Pons (tissue), 1 donor: ENCODE measurements at regions not wholly inside any gene's neighbourhood (a gene's known extent, or its start where the extent isn't known, plus 50 kb on each side); places are given as distances from the start of the nearest gene placed in this dataset.
"Not testable (repeated sequence)": the region's sequence is repeated elsewhere in the genome, so short reads cannot be mapped to it uniquely, and the experiment has no call there.

Source experiments
- DNase-seq: peaks from one replicate; pipeline ENCODE4 v3.0.0-alpha.2; 2016; ENCODE audit warnings: low spot score

DNA sequence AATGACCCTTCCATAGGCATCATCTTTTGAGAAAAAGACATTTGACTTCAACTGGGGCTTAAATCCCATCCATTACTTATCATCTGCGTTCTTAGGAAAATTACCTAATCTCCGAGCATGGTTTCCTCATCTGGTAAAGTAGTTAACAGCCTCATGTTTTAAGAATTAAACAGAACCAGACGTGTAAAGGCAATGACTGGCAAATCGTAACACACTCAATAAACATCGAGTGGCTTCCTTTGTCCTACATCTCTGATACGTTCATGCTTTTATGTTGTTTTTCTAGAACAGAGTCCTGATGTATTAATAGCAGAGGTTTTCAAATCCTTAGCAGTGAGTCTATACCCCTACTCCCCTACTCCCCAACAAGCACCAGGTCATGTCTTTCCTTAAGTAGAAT lies 189.7 kb upstream of the RGS6 start:
- no peak for DNase-seq

DNA sequence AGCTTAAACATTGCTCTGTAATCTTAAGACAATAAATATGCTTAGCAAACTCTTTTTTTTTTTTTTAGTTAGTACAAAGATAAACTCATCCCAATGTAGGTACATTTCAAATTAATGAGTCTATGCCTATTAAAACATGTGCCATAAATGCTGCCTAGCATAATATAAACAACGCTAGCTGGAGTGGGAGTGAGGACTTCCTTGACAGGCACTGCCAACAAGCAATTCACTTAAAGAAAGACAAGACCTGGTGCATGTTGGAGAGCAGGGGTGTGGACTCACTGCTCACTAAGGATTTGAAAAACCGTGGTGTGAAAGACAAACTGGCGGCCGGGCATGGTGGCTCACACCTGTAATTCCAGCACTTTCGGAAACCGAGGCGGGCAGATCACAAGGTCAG lies 187.2 kb upstream of the RGS6 start:
- no peak for DNase-seq

DNA sequence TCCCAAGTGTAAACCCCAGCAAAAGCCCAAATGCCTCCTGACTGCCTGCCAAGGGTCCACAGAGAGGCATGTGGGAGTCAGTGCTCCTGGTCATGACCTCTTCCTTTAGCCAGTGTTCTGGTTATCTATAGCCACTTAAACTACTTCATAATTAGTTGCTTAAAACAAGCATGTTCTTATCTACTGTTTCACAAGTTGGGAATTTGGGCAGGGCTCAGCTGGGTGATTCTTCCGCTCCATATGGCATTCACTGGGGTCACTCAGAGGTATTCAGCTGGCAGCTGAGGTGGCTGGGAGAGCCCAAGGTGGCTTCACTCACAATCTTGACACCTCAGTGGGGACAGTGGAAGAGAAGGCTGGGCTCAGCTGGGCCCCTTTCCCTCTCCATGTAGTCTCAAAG lies 184.0 kb upstream of the RGS6 start:
- no peak for DNase-seq

DNA sequence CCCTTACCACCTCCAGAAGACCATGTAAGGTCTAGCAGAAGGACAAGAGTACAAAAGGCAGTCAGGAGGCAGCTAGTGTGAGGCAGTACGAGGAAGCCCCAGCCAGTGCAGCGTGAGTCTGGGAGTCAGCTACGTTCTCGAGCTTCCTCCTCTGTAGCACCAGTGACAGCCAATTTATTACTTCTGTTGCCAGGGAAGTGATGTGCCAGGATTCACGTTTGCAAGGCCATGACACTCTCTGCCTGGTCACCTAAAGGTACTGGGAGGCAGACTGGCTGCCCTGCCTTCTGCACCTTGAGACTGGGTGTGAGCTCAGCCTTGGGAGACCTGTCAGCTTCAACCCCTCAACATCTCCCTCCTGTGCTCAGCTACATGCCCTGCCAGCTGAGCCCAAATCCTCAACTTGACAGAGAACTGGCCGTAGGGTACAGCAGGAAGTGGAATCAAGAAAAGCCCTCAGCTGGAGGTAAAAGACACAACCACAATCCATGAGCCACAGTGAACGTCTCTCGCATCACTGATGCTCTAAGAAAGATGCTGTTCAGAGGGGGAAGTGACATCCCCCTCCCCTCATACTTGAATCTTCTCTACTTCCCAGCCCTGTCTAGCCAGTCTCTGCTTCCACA lies 182.5 kb upstream of the RGS6 start:
- DNase-seq, result no peak

DNA sequence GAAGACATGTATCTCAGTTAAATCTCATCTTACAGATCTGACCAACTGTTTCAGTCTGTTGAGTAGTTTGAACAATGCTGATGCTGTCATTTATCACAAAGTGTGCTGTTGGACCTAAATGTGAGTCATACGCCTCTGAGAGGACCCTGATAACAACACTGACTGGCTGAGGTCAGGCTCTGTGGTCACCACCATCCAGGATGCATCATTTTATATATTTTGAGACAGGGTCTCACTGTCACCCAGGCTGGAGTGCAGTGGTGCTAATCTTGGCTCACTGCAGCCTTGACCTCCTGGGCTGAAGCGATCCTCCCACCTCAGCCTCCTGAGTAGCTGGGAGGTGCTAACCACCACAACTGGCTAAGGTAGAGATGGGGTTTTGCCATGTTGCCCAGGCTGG lies 181.0 kb upstream of the RGS6 start:
- DNase-seq, result no peak

DNA sequence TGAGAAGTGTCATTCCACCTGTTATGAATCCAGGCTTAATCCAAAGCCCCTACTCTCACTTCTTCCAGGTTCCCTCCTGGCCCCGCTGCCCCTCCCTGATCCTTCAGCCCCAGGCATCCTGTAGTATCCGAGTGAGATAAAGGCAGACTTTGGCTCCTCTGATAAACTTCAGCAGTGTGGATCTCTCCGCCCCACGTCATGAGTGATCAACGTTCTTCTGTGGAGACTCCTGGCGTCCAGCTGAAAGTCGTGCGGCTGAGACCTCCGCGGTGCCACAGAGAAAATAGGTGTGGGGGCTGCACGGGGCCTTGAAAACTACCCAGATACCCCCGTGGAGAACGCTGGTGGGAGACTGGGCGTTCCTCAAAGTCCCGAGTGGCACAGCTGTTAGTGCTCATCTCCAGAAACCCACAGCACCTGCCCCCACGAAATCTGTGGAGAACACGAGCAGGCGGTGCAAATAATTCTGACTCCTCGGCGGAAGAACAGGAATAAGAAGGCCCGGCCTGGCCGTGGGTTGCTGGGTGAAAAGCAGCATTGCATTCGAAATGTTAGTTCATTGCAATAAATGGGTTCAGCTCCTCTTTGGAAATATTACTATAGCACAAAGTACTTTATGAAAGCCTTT lies 180.0 kb upstream of the RGS6 start:
- DNase-seq, result no peak

DNA sequence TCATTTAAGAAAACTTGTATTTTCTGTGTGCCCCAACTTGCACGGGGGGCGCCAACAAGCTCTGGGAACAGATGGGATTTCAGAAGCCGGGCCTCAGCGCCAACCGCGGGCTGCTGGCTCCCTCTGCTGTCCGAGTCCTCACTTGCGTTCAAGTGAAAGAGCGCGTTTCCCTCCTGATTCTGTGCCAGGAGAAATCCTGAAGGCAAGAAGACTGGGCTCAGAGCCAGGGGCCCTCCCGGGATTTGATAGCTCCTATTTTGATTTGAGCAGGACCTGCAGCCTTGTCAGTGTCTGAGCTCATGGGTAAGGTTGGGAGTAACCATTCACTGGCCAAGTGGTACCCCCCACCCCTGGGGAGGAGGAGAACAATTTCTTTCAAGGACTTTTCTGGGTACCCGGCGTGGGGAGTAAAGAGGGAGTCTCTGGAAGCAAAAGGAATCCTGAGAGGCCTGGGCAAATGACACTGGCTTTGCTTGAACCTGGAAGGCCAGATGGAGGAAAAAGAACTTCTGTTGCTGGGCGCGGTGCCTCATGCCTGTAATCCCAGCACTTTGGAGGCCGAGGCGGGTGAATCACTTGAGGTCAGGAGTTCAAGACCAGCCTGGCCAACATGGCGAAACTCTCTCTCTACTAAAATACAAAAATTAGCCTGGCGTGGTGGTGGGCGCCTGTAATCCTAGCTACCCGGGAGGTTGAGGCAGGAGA lies 179.0 kb upstream of the RGS6 start:
- DNase-seq, result peak; percentile 79

DNA sequence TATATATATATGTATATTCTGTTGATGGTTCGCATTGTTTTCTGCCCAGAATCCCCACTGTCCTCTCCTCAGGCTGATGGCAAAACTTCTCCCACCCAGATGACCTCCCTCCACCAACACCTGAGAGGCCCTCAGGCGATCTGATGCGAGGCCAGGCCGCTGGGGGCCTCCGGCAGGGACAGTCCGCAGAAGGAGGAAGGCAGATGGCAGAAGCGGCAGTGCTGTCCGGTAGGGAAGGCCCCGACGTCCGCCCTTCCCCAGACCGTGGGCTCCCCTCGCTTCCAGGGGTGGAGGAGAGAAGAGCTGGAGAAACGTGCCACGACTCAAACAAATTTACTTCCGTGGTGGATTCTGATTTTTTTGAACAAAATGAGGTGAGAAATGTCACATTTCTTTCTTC lies 178.3 kb upstream of the RGS6 start:
- DNase-seq, result no peak

DNA sequence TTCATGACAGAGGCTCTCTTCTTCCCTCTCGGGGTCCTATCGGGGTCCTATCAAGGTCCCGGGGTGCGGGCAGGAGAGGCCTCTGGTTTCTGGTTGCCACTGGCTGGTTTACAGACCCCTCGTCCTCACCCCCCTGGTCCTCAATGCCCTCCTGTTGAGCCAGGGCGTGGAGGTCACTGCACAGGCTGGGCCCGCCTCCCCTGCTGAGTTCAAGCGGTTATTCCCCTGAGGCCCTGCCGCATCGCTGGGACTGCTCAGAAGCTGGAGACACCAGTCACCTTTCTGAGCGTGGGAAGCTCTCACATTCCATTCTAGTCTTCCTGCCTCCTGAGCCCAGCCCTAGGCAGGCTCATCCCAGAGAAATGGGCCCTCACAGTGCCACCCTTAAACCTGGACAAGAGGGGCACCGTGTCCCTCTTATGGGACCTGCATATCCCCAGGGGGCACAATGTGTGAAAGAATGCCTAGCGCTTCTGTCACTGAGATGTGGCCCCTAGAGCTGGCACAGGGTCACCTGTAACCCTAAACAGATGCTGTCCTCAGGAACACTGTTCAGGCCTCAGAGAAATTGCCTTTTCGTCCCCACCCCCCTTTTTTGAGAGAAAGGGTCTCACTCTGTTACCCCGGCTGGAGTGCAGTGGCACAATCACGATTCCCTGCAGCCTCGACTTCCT lies 177.7 kb upstream of the RGS6 start:
- DNase-seq, result no peak

DNA sequence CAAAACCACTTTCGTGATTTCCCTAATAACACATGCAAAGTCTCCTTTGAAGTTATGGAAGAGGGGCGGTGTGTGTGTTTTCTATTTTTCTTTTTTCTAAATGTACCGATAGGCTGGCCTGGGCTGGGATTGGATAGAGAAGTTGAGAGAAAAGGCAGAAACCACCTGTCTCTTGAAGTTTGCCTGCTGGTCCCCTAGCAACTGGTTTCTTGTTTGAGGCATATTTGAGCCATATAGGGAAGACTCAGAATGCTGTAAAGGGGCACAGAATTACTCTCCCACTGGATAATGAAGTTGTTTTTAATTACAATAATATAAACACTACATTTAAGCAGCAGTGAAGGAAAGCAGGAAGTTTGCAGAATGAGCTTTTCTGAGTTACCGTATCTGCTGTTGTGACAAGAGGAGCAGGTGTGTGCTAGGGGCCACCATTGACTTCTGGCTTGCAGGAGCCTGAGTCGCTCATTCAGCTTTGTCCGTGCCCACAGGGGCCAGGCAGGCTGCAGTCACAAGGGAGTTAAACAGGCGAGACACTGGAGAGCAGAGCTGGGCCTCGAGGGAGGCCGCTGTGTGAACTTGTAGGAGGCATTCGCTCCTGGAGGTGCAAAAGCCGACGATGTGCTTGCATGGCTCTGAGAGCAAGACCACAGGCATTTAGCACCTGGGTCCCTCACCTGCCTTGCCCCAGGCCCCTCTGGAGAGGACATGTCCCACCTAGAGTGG lies 173.8 kb upstream of the RGS6 start:
- DNase-seq, result no peak

DNA sequence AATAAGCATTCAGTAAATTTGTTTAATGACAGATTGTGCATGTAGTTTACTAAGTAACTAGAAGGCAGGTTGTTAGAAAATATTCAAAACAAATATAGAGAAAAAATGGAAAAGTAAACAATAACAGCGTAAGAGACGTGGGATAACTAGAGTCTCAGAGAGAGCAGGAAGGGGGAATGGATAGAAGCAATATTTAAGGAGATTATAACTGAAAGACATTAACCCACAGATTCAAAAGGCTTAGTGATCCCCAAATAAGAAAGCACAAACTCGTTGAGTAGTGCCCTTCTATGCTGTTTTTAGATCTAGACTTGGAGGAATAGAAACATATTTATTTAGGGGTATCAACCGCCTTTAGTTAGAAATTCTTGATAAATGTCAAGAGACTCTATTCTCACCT lies 169.7 kb upstream of the RGS6 start:
- DNase-seq, result no peak

DNA sequence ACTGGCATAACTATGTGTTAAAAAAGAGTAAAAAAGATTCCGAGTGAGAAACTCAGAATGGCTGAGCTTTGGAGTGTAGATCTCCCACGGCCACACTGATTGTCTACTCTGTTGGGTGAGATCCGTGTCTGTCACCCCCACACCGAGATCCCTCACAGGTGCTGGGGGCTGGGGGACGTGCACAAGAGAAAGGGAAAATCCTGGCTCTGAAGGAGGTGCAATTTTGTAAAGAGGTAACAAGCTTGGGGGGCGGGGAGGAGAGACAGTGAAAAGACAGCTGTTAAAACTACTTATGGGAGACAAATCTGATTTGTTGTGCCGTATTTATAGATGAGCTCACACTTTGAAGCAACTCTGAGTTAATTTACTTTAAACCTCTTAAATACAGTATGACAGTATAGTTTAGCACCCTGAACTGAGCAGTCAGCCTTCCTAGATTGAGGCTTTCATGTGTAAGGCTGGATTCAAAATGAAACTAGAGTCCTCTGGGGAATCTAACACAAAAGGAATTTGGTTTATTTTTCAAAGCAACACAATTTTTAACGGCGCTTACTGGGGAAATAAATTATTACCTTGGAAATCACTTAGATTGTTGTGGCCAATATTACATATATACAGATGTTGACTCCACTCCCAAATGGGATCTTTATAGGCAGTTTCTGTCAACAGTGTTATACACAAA lies 167.4 kb upstream of the RGS6 start:
- DNase-seq, result no peak

DNA sequence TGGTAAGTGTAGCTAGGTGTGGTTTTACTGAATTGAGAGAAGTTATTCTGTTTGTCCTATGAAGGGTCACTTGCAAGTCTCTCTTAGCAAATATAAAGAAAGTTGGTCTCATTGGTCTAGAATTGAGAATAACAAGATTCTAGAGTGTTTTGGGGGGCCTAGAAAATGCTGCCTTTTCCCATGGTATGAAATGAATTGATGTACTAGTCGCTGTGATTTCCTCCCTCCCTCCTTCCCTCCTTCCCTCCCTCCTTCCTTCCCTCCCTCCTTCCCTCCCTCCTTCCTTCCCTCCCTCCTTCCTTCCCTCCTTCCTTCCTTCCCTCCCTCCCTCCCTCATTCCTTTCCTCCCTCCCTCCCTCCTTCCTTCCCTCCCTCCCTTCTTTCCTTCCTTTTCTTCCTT lies 166.7 kb upstream of the RGS6 start:
- DNase-seq, result no peak

DNA sequence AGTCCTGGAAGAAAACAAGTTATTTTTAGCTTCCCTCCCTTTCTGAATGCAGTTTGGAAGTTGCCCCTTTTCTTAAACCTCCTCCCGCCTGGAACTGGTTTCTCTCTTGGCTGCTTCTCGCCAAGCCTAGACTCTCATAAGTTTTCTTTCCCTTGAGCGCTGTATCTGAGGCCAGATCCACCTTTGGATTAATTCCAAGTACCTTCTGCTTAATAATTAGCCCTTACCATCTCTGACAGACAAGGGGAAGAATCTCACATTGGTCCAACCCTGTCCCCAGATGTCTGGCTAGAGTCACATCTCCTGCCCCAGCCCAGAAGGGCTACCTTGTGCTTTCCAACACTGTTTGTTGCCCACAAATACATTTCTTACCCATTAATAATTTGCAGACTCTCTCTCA lies 161.8 kb upstream of the RGS6 start:
- no peak for DNase-seq

DNA sequence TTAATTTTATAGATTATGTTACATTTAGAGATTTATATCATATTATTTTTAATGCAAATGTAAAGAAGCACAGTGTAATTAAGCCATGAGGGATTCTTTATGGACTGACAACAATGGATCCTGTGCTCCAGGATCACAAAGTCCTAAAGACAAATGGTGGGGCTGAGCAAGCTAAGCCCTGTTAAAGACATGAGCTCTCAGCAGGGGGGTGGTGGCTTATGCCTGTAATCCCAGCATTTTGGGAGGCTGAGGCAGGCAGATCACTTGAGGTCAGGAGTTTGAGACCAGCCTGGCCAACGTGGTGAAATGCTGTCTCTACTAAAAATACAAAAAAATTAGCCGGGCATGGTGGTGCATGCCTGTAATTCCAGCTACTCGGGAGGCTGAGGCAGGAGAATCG lies 160.8 kb upstream of the RGS6 start:
- not testable (repeated sequence) for DNase-seq

DNA sequence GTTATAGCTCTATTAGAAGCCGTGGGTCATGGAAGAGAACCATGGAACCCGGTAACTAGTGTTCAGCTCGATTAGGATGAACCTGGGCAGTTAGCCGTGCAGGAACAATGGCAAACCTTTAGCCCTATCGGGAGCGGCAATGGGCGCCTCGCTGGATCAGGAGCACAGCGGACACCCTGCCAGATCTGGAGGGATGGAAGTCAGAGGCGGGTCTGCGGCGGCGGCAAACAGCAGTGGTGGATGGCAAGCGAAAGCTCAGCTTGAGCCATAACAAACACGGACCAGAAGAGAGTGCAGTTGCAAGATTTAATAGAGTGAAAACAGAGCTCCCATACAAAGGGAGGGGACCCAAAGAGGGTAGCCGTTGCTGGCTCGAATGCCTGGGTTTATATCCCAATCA lies 160.2 kb upstream of the RGS6 start:
- not testable (repeated sequence) for DNase-seq

DNA sequence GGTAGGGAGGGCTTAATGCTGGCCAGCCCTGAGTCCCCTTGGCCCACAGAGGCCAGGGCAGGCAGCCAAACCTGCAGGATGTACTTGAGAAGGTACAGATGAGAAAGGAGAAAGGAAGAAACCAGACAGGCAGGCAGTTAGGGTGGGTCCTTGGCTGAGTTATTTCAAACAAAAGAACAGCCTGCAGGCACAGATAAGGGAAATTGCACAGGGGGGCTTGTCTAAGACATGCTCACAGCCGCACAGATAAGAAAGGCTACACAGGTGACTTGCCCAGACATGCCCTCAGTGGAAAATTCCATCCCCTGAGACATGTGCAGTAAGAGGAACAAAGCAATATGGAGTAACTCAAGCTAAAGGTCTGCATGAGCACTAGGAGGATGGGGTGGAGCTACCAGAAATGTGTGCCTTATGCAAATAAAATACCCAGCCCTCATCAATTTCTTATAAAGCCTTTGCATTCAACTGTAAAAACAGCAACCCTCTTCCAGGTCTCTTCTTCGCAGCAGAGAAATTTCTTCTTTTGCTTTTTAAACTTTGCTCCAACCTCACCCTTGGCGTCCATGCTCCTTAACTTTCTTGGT lies 158.2 kb upstream of the RGS6 start:
- DNase-seq, result no peak

DNA sequence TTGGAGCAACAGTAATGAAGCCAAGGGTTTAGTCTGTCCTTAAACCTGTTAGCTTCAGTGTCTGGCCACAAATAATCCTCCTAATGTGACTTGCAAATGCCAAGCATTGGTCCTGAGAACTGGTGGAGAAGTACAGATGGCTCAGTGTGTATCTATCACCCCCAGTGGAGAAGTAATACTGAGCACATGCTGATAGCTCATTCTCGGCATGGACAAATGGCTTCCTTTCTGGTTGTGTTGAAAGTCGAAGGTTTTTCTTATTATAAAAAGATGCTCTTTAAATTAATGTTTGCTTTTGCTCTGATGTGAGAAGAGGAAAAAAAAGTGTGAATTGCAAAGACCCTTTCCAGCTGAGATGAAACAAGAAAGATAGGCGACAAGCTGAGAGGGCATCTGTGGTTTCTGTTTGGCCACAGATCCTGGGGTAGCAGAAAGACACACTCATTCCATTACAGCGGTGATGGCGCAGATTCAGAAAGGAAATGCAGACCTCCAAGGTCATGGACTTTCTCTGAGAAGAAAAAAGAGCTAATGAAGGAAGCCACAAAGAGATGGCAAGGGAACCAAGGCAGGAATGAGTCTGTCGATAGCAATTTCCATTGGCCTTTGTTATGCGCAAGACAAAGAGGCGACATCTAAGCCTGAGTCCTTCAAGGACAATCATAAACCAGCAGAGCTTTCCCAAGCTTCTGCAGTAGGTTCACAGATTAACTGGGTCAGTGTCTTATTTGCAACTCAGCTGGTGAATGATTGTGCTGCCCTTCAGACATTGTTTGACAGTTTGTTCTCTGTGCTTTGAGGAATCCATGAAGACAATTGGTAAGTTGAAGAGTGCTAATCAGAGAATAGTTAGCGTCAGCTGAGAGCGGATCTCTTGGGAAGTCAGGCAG lies 155.5 kb upstream of the RGS6 start:
- DNase-seq, result peak; percentile 29

DNA sequence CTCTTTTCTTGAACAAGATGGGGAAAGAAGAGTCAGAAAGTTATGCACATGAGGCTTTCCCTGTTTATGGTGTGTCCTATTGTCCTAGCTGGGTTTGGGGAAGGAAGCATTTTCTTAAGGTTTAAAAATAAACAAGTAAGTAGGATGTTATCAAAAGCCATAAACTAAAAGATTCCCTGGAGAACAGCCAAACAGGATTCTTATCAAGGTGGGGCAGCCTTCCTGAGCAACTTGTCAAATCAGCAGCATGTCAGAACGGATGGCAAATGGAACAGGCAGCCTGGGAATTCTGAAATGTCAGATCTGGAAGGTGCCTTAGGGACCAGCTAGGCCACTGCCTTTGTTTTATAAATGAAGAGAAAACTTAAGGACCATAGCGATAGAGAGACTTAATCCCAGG lies 152.2 kb upstream of the RGS6 start:
- no peak for DNase-seq

DNA sequence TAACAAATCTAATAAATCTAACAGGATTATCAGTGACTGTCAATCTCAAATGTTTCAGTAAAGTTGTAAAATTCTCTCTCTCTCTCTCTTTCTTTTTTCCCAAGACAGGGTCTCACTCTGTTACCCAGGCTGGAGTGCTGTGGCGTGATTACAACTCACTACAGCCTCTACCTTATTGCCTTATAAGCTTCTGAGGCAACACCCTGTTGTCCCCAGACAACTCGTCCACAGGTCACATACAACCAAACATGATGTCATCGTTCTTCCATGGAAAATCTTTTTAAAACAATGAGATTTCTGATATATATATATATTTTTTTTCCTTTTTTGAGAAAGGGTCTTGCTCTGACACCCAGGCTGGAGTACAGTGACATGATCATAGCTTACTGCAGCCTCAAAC lies 151.4 kb upstream of the RGS6 start:
- no peak for DNase-seq
